HG03139 (cell line): ENCODE measurements at regions not wholly inside any gene's neighbourhood (a gene's known extent, or its start where the extent isn't known, plus 50 kb on each side); places are given as distances from the start of the nearest gene placed in this dataset.

Source experiments
- ATAC-seq: cut with Tn5 transposase; IDR thresholded peaks from one replicate; pipeline ENCODE4 v1.9.1; 2021; ENCODE audit not compliant: unreplicated experiment

GRCh38 chr6:14621518-14621917 lies 503.9 kb downstream of the CD83 start:
- ATAC-seq: no peak

- no peak for ATAC-seq
Measured at GRCh38 chr6:14622085-14622484, 504.5 kb downstream of the CD83 start.

- ATAC-seq: no peak
Measured at GRCh38 chr6:14622909-14623505, 505.4 kb downstream of the CD83 start.

GRCh38 chr6:14625173-14625895 lies 507.8 kb downstream of the CD83 start:
- ATAC-seq: no peak

GRCh38 chr6:14626556-14626955 lies 509.0 kb downstream of the CD83 start:
- ATAC-seq: no peak

GRCh38 chr6:14630016-14630415 lies 512.4 kb downstream of the CD83 start:
- ATAC-seq: no peak

GRCh38 chr6:14633479-14633878 lies 515.9 kb downstream of the CD83 start:
- no peak for ATAC-seq

GRCh38 chr6:14634072-14634471 lies 516.5 kb downstream of the CD83 start:
- no peak for ATAC-seq

- no peak for ATAC-seq
Measured at GRCh38 chr6:14635195-14635594, 517.6 kb downstream of the CD83 start.

- no peak for ATAC-seq
Measured at GRCh38 chr6:14635934-14636591, 518.5 kb downstream of the CD83 start.

- no peak for ATAC-seq
Measured at GRCh38 chr6:14638435-14638905, 520.9 kb downstream of the CD83 start.

GRCh38 chr6:14638906-14639761 lies 521.6 kb downstream of the CD83 start:
- ATAC-seq: no peak

GRCh38 chr6:14639983-14640599 lies 522.5 kb downstream of the CD83 start:
- no peak for ATAC-seq

- no peak for ATAC-seq
Measured at GRCh38 chr6:14640631-14641030, 523.1 kb downstream of the CD83 start.

GRCh38 chr6:14641423-14642135 lies 524.0 kb downstream of the CD83 start:
- ATAC-seq: no peak

- ATAC-seq: no peak
Measured at GRCh38 chr6:14642136-14642505, 524.5 kb downstream of the CD83 start.

GRCh38 chr6:14642842-14643241 lies 525.3 kb downstream of the CD83 start:
- no peak for ATAC-seq

- no peak for ATAC-seq
Measured at GRCh38 chr6:14644381-14644780, 526.8 kb downstream of the CD83 start.

- no peak for ATAC-seq
Measured at GRCh38 chr6:14645221-14645620, 527.6 kb downstream of the CD83 start.

GRCh38 chr6:14645841-14646240 lies 528.3 kb downstream of the CD83 start:
- ATAC-seq: no peak
